ENCODE measurements at regions not wholly inside any gene's neighbourhood (a gene's known extent, or its start where the extent isn't known, plus 50 kb on each side); places are given as distances from the start of the nearest gene placed in this dataset.
"Not testable (repeated sequence)": the region's sequence is repeated elsewhere in the genome, so short reads cannot be mapped to it uniquely, and the experiment has no call there.

- DNase-seq (ENCODE audit: low read depth): no peak
Observed at GRCh38 chr13:103523858-103524257, 457.6 kb upstream of the SLC10A2 start.

- no peak for DNase-seq (ENCODE audit: low read depth)
Observed at GRCh38 chr13:103521532-103521931, 455.3 kb upstream of the SLC10A2 start.

DNA sequence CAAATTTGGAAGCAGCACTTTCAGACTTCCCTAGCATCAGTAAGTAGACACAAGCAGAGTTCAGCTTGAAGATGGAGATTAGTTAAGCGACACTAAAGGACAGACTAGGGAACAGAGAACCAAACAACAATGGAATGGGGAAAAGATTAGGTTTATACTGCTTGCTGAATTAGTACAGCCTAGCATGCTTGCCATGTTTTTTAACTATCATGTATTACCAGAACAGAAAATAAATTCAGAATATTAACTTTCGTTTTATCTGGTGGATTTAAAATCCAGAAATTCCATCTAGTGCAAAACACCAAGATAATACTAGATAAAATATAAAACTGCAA, 451.5 kb upstream of the SLC10A2 start:
- no peak for DNase-seq (ENCODE audit: low read depth)

GRCh38 chr13:103517066-103517767, 451.0 kb upstream of the SLC10A2 start:
- no peak for DNase-seq (ENCODE audit: low read depth)

DNA sequence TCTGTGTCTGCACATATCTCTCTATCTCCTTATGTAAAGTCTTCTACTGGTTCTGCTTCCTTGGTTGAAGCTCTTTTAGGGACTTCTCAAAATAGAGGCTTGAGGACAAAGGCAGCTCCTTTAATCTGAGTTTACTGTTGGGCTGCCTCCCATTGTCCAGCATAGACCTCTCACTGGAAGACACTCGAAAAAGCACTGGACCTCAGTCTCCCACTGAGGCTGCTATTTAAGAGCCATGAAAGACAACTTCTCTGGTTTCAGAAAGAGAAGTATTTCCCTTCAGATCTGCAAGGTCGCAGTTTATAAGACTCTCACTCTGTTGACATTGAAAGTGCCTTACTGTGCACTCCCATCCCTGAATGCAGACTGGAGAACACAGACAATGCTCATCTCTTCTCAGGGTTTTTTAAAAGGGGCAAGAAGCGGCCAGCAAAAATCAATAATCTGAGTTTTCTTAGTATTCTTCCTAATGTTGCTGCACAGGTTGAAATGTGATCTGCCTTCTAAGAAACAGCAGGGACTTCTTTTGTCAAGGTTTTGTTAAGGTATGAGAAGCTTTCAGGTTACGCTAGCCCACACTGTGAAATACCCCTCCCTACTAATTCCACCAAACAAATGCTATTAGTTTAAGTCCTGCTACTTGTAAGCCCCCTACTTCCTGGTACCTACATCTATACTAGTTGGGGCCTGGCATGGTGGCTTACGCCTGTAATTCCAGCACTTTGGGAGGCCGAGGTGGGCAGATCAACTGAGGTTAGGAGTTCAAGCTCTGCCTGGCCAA, 450.0 kb upstream of the SLC10A2 start:
- no peak for DNase-seq (ENCODE audit: low read depth)

DNA sequence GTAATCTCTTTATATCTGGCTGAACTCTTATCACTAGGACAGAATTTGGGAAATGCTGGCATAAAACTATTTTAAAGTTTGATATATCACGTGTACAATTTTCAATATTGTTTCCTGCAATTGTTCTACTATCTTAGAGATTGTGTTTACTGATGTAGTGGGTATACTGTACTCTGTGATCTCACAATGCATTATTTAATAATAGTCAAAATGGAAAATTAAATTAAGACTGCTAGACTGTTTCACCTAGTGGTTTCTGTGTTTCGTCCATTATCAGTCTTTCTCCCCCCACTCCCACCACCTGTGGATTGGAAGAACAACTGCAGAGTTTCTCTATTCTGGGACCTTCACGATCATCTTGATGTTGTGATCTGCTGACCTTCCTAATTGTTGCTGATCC, 449.2 kb upstream of the SLC10A2 start:
- DNase-seq (ENCODE audit: low read depth): no peak

- no peak for DNase-seq (ENCODE audit: low read depth)
Observed at GRCh38 chr13:103514619-103515018, 448.4 kb upstream of the SLC10A2 start.

GRCh38 chr13:103514188-103514587, 448.0 kb upstream of the SLC10A2 start:
- no peak for DNase-seq (ENCODE audit: low read depth)

- no peak for DNase-seq (ENCODE audit: low read depth)
Observed at GRCh38 chr13:103510007-103510535, 443.9 kb upstream of the SLC10A2 start.

- DNase-seq (ENCODE audit: low read depth): no peak
Observed at GRCh38 chr13:103497404-103497803, 431.2 kb upstream of the SLC10A2 start.

- DNase-seq (ENCODE audit: low read depth): no peak
Observed at GRCh38 chr13:103487841-103488240, 421.6 kb upstream of the SLC10A2 start.

DNA sequence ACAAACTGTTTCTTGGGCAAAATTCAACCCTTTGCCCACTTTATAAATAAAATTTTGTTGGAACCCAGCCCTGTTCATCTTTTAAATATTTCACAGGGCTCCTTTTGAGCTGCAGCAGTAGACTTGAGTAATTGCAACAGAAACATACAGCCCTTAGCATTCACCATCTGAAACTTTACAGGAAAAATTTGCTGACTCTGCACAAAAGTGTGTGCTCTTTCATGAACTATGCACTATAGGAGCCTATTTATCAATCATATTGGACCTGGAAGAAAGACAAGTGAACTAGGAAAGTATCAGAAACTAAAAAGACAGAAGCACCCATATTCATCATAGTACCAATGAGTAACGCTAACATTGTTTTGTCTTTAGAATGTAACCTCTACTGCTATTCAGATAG, 406.9 kb upstream of the SLC10A2 start:
- no peak for DNase-seq (ENCODE audit: low read depth)

DNA sequence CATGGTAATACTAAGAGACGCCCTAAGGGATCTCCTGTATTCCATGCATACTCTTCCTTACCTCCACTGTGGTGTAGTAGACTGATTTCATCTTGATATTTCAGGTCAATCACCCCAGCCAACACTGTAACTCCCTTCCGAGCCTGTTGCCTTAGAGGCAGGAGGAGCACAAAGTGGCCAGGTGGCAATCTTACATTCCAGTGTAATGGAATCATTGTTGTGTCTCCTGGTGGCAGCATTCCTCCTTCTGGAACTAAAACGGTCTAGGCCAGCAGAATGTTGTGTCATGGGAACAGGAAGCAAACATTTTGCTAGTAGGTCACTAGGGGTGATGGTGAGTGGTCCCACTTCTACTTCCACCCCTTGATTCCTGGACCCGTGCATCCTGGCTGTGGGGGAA, 405.7 kb upstream of the SLC10A2 start:
- DNase-seq (ENCODE audit: low read depth): no peak

- no peak for DNase-seq (ENCODE audit: low read depth)
Observed at GRCh38 chr13:103469771-103470170, 403.6 kb upstream of the SLC10A2 start.

GRCh38 chr13:103466761-103467160, 400.5 kb upstream of the SLC10A2 start:
- no peak for DNase-seq (ENCODE audit: low read depth)

- not testable (repeated sequence) for DNase-seq (ENCODE audit: low read depth)
Observed at GRCh38 chr13:103460246-103460645, 394.0 kb upstream of the SLC10A2 start.

DNA sequence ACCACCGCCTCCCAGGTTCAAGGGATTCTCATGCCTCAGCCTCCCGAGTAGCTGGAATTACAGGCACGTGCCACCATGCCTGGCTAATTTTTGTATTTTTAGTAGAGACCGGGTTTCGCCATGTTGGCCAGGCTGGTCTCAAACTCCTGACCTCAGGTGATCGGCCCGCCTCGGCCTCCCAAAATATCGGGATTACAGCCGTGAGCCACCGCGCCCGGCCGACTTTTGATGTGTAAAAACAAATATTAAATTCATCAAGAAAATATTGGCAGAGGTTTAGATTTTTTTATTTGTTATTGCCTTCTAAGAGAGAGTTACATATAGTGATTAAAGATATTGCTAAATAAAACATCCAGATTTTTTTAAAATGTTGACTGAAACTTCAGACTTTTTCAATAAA, 390.8 kb upstream of the SLC10A2 start:
- not testable (repeated sequence) for DNase-seq (ENCODE audit: low read depth)

DNA sequence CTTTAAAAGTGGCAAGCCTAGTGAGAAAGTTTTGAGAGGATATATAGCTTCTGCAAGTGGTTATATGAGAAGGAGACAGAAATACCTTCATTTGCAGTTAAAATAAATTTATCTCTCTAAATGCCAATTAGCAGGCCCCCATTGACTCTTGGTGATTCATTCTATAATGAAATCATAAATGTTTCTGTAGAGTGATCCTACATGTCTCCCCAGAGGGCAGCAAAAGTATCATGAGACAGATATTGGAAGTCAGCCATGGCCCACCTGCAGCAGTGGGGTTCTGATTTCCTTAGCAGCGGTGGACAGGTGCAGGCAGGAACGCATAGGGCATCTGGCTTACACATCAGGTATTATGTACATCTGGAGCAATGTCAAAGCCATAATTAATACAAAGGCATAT, 385.4 kb upstream of the SLC10A2 start:
- no peak for DNase-seq (ENCODE audit: low read depth)

DNA sequence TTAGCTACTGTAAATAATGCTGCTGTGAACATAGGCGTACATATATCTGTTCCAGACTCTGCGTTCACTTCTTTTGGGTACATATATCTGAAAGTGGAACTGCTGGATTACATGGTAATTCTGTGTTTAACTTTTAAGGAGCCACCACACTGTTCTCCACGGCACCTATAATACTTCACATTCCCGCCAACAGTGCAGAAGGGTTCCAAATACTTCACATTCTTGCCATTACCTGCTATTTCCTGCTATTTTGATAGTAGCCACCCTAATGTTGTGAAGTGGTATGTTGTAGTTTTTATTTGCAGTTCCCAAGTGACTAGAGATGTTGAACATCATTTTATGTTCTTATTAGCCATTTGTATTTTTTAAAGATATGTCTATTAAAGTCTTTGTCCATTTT, 377.4 kb upstream of the SLC10A2 start:
- DNase-seq (ENCODE audit: low read depth): no peak

GRCh38 chr13:103437651-103438050, 371.4 kb upstream of the SLC10A2 start:
- DNase-seq (ENCODE audit: low read depth): no peak

- DNase-seq (ENCODE audit: low read depth): no peak
Observed at GRCh38 chr13:103436057-103436654, 369.9 kb upstream of the SLC10A2 start.

- no peak for DNase-seq (ENCODE audit: low read depth)
Observed at GRCh38 chr13:103431856-103432255, 365.6 kb upstream of the SLC10A2 start.

GRCh38 chr13:103430368-103430767, 364.2 kb upstream of the SLC10A2 start:
- no peak for DNase-seq (ENCODE audit: low read depth)

Data from stimulated activated CD4-positive, alpha-beta T cell treated with anti-CD3 and anti-CD28 coated beads, Interleukin-2, amount 100 ng/mL, for 4 hours (primary cell).